Breast epithelium (tissue), 4 donors: ENCODE measurements at regions not wholly inside any gene's neighbourhood (a gene's known extent, or its start where the extent isn't known, plus 50 kb on each side); places are given as distances from the start of the nearest gene placed in this dataset.

Source experiments
- DNase-seq, 2 donors: peaks; one replicate each; pipeline ENCODE4 v3.0.0-alpha.2; 2019; ENCODE audit warnings: low spot score in 2 of 2
- H3K27ac ChIP-seq, 2 donors: fragments of 200-600 bp; sonication (generic) in 1 of 2; one replicate each; pipeline ENCODE4 v1.5.1; 2016 to 2019; ENCODE audit warnings: mild to moderate bottlenecking in 1 of 2
- H3K27me3 ChIP-seq, 2 donors: fragments of 200-600 bp; sonication (generic) in 1 of 2; one replicate each; pipeline versions ENCODE4 v1.5.1 to v1.6.0; 2017 to 2019; ENCODE audit warnings: control low read depth in 1 of 2, mild to moderate bottlenecking in 1 of 2
- H3K36me3 ChIP-seq: fragments of 200-600 bp; one replicate; pipeline ENCODE4 v1.5.1; 2019
- H3K4me1 ChIP-seq, 2 donors: fragments of 200-600 bp; sonication (generic); one replicate each; pipeline ENCODE4 v1.5.1; 2016 to 2019; ENCODE audit warnings: control low read depth in 1 of 2
- H3K4me3 ChIP-seq, 3 donors: fragments of 200-600 bp; sonication (generic); 1 replicate in 2 of 3; 2 replicates in 1 of 3; pipeline ENCODE4 v1.5.1; 2016 to 2019; ENCODE audit warnings: mild to moderate bottlenecking in 3 of 3, moderate library complexity in 2 of 3
- H3K9me3 ChIP-seq, 2 donors: fragments of 200-600 bp; sonication (generic) in 1 of 2; one replicate each; pipeline ENCODE4 v1.5.1; 2016 to 2019; ENCODE audit warnings: control low read depth in 1 of 2
- POLR2A ChIP-seq: fragments of 450-650 bp; IDR thresholded peaks from one replicate; pipeline ENCODE4 v1.6.1; 2016; ENCODE audit warnings: antibody characterized with exemption, mild to moderate bottlenecking, moderate library complexity
- POLR2AphosphoS5 ChIP-seq, 3 donors: sonication (generic); formaldehyde crosslinking; IDR thresholded peaks; one replicate each; pipeline ENCODE4 v1.6.1; 2017; ENCODE audit warnings: antibody characterized with exemption in 3 of 3
- intact Hi-C: fragments of 100-400 bp; cut with DNase I; formaldehyde crosslinking; loops from one replicate; pipeline ENCODE4 v1.15.1; 2023; ENCODE audit warnings: low total_unique reads
- TF ChIP-seq, protein P1 (sequence below), 3 donors: fragments of 450-650 bp; IDR thresholded peaks; one replicate each; pipeline ENCODE4 v1.5.1; 2016 to 2017; ENCODE audit warnings: antibody characterized with exemption in 3 of 3, mild to moderate bottlenecking in 3 of 3, moderate library complexity in 3 of 3

GRCh38 chr6:67201563-67201962 is 1433.5 kb upstream of the ADGRB3 start:
- Histone ChIP-seq H3K27me3 (no peaks in the 10 kb centered on the region), H3K4me3 (no peak overlapping the region), H3K27ac (no peak overlapping the region), H3K36me3 (no peaks in the 10 kb centered on the region), H3K9me3 (peaks cover 6 to 11% of the 10 kb centered on the region in 2 donors), H3K4me1 (no peaks in the 10 kb centered on the region)
- no peak for DNase-seq
- intact Hi-C loops = no loop called here
- no peak for TF ChIP-seq POLR2AphosphoS5 (IDR thresholded peaks at IDR 0.05)
- no peak for TF ChIP-seq POLR2A
- TF ChIP-seq, protein P1, sequence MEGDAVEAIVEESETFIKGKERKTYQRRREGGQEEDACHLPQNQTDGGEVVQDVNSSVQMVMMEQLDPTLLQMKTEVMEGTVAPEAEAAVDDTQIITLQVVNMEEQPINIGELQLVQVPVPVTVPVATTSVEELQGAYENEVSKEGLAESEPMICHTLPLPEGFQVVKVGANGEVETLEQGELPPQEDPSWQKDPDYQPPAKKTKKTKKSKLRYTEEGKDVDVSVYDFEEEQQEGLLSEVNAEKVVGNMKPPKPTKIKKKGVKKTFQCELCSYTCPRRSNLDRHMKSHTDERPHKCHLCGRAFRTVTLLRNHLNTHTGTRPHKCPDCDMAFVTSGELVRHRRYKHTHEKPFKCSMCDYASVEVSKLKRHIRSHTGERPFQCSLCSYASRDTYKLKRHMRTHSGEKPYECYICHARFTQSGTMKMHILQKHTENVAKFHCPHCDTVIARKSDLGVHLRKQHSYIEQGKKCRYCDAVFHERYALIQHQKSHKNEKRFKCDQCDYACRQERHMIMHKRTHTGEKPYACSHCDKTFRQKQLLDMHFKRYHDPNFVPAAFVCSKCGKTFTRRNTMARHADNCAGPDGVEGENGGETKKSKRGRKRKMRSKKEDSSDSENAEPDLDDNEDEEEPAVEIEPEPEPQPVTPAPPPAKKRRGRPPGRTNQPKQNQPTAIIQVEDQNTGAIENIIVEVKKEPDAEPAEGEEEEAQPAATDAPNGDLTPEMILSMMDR (IDR thresholded peaks at IDR 0.05) = no peak

- Histone ChIP-seq H3K4me3 (no peak overlapping the region), H3K4me1 (no peaks in the 10 kb centered on the region), H3K27ac (no peak overlapping the region), H3K9me3 (peaks cover 6 to 11% of the 10 kb centered on the region in 2 donors), H3K36me3 (no peaks in the 10 kb centered on the region), H3K27me3 (no peaks in the 10 kb centered on the region)
- TF ChIP-seq POLR2A (no peak), POLR2AphosphoS5 (IDR thresholded peaks at IDR 0.05) (no peak)
- TF ChIP-seq, protein P1 (IDR thresholded peaks at IDR 0.05) = no peak
- no peak for DNase-seq
- intact Hi-C loops = no loop called here
These were observed 1434.3 kb upstream of the ADGRB3 start for GRCh38 chr6:67200626-67201403.

DNA sequence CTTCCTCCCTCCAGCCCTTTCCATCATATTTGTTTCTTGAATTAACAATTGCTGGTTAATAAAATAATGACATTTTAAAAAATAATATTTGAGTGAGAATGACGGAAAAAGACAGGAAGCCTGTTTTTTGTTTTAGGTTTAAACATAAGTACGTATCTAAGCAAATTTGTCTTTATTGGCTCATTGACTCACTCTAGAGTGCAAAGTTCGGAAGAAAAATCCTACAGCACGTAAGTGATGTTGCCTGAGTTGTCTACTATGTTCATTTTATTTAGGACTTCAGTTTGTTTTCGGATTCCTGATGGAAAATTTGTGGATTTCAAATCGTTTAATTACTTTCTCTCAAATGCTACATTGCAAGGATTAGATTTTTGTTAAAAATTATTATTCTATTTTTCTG is 1435.7 kb upstream of the ADGRB3 start:
- DNase-seq = no peak

DNA sequence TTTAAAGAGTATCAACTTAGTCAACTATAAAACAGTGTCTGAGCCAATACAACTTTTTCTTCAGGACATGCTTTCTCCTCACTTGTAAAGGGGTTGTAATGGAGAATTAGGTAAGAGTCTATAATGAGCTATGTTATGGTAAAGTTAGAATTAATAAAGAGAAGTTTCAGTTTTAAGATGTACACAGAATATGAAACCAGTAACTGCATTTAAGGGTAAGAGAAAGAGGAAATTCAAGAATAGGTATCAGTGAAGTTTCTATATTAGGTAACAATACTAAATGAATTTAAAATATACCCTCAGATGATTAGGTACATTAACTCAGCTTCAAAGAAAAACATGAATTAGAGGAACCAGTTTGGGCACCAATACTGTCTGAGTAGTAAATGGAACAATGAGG is 1444.3 kb upstream of the ADGRB3 start:
- intact Hi-C loops = no loop called here
- H3K9me3 ChIP-seq = peaks cover 0 to 13% of the 10 kb centered on the region in 2 donors
- H3K27ac ChIP-seq = no peak overlapping the region
- TF ChIP-seq POLR2AphosphoS5 (IDR thresholded peaks at IDR 0.05) = no peak
- TF ChIP-seq, protein P1 (IDR thresholded peaks at IDR 0.05) = no peak
- TF ChIP-seq POLR2A = no peak
- H3K4me1 ChIP-seq = no peaks in the 10 kb centered on the region
- H3K27me3 ChIP-seq = no peaks in the 10 kb centered on the region
- no peak overlapping the region for H3K4me3 ChIP-seq
- H3K36me3 ChIP-seq = no peaks in the 10 kb centered on the region
- DNase-seq = no peak

More for the DNA sequence above, 1435.7 kb upstream of the ADGRB3 start:
- intact Hi-C loops = no loop called here
- H3K9me3 ChIP-seq = peaks cover 6 to 11% of the 10 kb centered on the region in 2 donors
- no peaks in the 10 kb centered on the region for H3K36me3 ChIP-seq
- H3K4me1 ChIP-seq = no peaks in the 10 kb centered on the region
- no peak overlapping the region for H3K27ac ChIP-seq
- H3K4me3 ChIP-seq = no peak overlapping the region
- no peaks in the 10 kb centered on the region for H3K27me3 ChIP-seq
- TF ChIP-seq, protein P1 (IDR thresholded peaks at IDR 0.05) = no peak
- TF ChIP-seq POLR2A (no peak), POLR2AphosphoS5 (IDR thresholded peaks at IDR 0.05) (no peak)

GRCh38 chr6:67184405-67184804 is 1450.7 kb upstream of the ADGRB3 start:
- Histone ChIP-seq H3K4me3 (no peak overlapping the region), H3K4me1 (no peaks in the 10 kb centered on the region), H3K9me3 (no peaks in the 10 kb centered on the region), H3K36me3 (no peaks in the 10 kb centered on the region), H3K27ac (no peak overlapping the region), H3K27me3 (no peaks in the 10 kb centered on the region)
- intact Hi-C loops = no loop called here
- DNase-seq = no peak
- TF ChIP-seq POLR2A = no peak
- TF ChIP-seq, protein P1 (IDR thresholded peaks at IDR 0.05) = no peak
- no peak for TF ChIP-seq POLR2AphosphoS5 (IDR thresholded peaks at IDR 0.05)
